CD4-positive, alpha-beta T cell treated with Interleukin-4 for 4 hours (primary cell): ENCODE measurements at regions not wholly inside any gene's neighbourhood (a gene's known extent, or its start where the extent isn't known, plus 50 kb on each side); places are given as distances from the start of the nearest gene placed in this dataset.

Experiments used
- DNase-seq: peaks from one replicate; pipeline ENCODE4 v3.0.0-alpha.2; 2020

- DNase-seq, result no peak
These were observed 271.5 kb upstream of the DCBLD2 start for GRCh38 chr3:99172736-99173657.

GRCh38 chr3:99171800-99172199 lies 270.3 kb upstream of the DCBLD2 start:
- no peak for DNase-seq

DNA sequence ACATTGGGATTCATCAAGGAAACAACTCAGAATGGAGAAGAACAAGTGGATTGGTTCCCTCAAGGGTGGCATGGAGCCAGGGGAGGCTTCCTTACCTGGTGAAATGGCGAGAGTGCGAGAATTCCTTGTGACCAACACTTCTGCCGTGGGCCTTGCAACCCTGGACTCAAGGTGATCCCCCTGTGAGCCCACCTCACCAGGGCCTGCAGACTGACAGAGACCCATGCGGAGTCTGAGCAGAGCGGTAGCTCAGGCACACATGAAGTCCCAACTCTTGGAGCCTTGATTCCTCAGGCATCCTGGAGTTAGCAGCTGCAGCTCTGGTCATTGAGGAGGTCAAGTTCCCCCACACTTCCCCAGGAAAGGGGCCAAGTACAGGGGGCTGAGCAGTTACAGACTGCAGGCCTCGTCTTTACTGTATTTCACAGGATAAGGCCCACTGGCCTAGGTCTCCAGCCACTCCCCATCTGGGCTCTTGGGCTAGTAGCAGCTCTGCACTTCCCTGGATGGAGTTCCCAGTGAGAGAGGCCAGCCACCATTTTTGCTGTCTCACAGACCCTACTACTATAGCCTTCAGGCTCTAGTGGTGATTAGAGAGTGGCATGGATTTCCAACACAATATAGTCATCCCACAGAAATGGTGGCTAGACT lies 269.5 kb upstream of the DCBLD2 start:
- no peak for DNase-seq

DNA sequence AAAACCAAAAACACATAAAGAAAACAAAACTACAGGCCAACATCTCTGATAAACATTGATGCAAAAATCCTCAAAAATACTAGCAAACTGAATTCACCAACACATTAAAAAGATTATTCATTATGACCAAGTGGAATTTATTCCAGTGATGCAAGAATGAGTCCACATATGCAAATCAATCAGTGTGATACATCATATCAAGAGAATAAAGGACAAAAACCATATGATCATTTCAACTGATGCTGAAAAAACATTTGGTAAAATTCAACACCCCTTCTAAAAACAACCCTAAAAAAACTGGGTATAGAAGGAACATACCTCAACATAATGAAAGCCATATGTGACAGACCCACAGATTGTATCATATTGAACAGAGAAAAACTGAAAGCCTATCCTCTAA lies 265.6 kb upstream of the DCBLD2 start:
- DNase-seq, result no peak

DNA sequence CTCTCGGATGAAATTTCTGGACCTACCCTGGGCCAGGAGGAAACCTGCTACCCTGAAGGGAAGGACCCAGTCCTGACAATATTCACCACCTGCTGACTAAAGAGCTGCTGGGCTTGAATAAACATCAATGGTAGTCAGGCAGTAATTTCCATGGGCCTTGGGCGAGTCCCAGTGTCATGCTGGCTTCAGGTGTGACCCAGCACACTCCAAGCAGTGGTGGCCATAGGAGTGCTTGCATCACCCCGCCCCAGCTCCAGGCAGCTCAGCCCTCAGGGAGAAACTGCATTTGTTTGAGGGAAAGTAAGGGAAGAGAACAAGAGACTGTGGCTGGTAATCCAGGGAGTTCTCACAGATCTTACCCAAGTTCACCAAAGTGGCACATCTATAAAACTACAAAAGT lies 261.8 kb upstream of the DCBLD2 start:
- DNase-seq, result no peak

GRCh38 chr3:99159220-99159762 lies 257.8 kb upstream of the DCBLD2 start:
- no peak for DNase-seq

DNA sequence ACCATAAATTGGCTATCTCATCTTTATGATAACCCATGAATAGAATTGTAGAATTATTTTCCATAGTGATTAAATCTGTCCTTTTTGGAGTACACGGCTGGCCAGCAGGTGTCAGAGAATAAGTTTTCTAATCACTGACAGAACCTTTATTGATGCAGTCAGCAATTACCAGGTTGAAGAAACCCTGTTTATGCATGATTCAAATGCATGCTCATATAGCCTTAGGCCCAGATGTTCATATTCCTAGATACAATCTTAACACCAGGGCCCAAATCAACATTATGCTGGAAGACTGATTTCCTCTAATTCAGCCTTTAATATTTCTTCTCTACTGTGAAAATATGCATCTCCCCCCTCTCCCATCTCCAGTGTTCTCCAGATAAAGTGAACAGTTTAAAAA lies 243.5 kb upstream of the DCBLD2 start:
- DNase-seq, result no peak

DNA sequence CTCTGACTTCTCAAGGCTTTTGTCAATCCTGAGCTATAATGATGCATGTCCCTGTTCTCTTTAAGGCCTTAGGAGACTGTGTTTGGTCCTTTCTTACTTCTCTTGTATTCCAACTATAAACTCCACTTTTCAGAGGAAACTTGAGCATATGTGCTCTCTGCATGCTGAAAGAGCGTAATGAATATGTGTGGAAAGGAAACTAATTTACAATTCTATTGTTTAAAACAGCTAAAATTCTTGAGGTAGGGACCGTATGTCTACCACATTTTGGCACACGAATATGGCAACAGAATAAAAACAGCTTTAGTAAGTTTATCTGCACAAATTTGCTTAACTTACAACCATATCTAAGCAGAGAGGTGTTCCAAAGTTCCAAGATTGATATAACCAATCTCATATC lies 242.0 kb upstream of the DCBLD2 start:
- no peak for DNase-seq

GRCh38 chr3:99134986-99135385 lies 233.5 kb upstream of the DCBLD2 start:
- DNase-seq, result no peak

DNA sequence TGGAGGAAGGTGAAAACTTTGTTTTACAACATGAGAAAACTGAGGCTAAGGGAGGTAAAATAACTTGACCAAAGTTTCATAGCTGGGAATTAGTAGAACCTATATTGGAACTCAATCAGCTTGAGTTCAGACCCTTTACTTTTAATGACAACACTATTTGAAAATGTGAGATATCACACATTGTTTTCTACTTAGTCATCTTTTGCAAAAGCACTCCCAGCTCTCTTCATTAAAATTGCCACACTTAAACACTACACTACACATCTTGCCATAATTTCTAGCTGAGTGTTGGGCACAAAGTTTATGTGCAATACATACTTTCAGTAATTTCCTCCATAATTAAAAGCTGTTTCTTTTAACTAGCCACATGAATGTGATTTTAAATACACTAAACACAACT lies 230.4 kb upstream of the DCBLD2 start:
- DNase-seq, result no peak

DNA sequence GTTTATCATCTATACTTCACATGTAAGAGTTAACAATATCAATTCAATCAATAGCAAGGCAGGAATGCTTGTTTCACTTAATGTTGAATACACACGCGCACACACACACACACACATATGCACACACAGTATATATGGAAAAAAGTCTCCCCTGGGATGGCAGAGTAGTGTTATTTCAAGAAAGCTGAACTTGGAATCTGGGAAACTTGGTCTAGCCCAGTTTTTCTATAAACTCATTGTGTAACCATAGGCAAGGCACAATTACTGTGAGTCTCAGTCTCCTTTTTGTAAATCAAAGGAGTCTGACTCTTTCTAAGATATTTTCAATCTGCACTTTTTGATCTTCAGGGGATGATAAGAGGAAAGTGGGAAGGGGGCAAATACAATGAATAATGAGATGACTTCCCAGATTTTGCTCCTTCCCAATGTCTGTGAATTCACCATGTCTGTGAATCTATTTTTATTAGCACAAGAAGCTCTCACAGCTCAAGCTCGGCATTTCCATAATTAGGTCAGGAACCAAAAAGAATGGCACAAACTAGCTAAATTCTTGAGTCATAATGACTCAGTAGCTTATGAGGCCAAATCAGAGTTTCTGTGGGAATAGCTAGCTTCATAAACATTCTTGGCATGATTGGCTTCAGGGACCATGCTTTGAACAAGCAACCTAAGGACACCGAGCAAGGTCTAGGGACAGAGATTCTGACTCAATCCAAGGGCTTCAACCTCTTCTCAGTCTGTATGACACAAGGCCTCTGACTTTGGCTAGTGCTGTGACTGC lies 227.4 kb upstream of the DCBLD2 start:
- no peak for DNase-seq

- DNase-seq, result no peak
These were observed 226.7 kb upstream of the DCBLD2 start for GRCh38 chr3:99128235-99128634.

DNA sequence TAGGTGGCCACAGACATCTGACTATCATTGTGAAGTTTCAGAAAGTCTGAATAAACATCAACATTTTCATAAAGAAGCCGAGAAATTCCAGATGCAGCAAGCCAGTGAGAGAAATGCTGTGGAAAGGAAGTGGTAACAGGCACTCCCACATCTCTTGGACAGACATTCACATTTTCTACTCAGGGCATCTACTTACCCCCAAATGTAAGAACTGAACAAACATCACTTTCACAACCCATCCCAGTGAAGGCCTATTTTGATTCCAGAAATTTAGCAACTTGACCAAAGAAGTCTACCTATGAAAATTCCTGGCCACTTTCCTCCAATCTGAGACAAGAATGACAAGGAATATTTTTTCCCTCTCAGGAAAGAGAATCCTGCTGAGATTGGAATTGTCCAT lies 224.8 kb upstream of the DCBLD2 start:
- DNase-seq, result no peak

DNA sequence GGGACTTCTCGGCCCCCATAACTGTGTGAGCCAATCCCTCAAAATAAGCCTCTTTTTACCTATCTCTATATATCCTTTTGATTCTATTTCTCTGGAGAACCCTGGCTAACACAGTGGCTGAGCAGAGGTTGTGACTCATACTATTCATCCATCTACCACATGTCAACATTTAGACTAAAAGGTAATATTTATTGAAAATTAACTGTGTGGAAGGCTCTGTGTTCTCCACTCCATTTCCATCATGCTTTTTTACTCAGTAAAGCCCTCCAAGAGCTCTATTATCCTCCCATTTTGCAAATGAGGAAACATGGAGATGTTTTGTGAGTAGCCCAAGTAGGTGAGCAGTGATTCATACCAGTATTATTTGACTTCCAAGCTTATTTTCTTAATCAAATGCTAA lies 217.9 kb upstream of the DCBLD2 start:
- no peak for DNase-seq

GRCh38 chr3:99118381-99118780 lies 216.9 kb upstream of the DCBLD2 start:
- no peak for DNase-seq

DNA sequence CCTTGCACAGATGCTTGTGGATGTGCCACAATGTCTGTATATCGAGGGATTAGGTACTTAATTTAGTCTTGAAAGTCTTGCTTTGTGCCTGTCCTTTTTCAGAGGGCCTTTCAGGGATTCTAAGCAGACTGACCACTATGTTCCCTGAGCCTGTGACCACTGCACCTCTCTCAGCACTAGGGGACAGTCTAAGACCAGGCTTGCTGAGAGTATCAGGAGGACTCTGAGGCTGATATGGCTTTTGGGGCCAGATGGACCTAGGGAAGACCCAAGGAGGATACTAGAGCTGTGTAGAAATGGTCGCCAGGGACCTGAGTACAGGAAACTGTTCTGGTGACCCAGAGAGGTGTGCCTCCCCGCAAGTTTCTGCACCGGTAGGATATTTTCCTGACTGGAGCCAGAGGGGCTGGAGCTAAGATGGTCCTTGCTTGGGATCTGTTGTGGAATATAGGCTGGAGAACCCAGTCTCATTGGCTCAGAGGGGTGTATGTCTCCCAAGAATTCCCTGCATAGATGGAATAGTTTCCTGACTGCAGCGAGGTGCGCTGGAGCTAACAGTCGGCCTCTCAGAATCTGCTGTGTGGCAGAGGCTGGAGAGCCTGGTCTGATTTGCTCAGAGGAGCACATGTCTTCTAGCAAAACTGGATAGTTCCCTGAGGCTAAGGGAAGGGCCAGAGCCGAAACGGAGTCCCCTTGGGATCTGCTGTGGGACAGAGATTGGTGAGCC lies 213.2 kb upstream of the DCBLD2 start:
- DNase-seq, result no peak

- DNase-seq, result no peak
These were observed 209.7 kb upstream of the DCBLD2 start for GRCh38 chr3:99111235-99111634.

- no peak for DNase-seq
These were observed 208.9 kb upstream of the DCBLD2 start for GRCh38 chr3:99110401-99110800.

DNA sequence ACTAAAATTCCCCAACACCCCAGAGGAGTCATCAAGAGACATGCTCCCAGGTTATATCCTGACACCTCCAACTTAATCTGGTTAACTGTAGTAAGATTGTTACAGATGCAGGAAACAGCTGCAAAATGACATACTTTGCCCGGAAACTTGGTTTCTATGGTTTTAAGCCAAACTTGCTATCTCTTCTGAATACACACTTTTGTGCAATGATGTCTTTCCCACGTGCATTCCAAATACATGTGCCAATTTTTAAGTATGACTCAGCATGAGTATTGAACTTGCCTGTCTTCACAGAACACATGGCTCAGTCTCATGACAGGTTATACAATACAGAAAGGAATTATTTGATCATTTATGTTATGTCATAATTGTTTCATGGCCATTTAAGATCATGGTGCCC lies 207.0 kb upstream of the DCBLD2 start:
- no peak for DNase-seq

GRCh38 chr3:99094606-99095005 lies 193.1 kb upstream of the DCBLD2 start:
- DNase-seq, result no peak

DNA sequence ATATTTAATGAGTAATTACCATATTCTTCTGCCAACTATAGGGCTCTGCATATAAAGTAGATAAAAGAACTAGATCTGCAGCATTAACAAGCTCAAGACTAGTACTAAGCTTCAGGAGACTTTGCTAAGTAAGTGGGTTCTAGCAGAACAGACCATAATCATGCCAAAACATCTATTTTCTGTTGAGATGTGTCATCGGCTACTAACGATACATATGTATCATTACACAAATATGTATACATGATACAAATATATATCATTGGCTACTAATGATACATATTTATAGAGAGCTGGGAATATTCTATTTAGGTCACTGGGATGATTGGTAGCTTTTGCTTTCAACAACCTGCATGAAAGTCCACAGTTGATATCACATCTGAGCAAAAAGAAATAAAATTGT lies 185.8 kb upstream of the DCBLD2 start:
- no peak for DNase-seq

- no peak for DNase-seq
These were observed 183.3 kb upstream of the DCBLD2 start for GRCh38 chr3:99084826-99085225.

- DNase-seq, result no peak
These were observed 182.7 kb upstream of the DCBLD2 start for GRCh38 chr3:99084156-99084555.
